ENCODE measurements at regions not wholly inside any gene's neighbourhood (a gene's known extent, or its start where the extent isn't known, plus 50 kb on each side); places are given as distances from the start of the nearest gene placed in this dataset.
A peak's percentile ranks its signal among the peaks of the same experiment; 100 is the strongest.

DNA sequence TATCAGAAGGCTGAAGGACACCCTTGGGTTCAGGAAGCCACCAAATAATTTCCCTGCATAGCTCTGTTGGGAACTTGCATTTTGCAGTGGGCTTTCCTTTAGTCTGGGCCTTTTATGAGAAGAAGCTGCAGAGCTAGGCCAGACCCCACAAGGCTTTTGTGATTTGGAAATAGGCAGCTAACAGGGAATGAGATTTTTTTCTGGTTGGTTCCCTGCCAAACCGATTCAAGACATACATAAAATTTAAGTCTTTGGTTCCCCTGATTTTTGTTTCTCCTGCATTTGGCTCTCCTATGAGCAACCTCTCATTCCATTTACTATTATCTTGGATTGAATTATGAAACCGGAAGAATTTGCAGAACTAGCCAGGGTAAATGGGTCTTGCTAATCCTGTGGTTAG lies 81.5 kb upstream of the PTCH1 start:
- Histone ChIP-seq H3K27me3 (ENCODE audit: insufficient read depth, low read length) (no peaks in the 10 kb centered on the region), H3K4me1 (ENCODE audit: insufficient read depth, low read length) (no peaks in the 10 kb centered on the region), H3K4me3 (ENCODE audit: low read length) (no peak overlapping the region), H3K9me3 (ENCODE audit: insufficient read depth, low read depth, low read length) (no peaks in the 10 kb centered on the region), H3K27ac (ENCODE audit: low read depth, low read length) (no peak overlapping the region), H3K9ac (ENCODE audit: low read depth, low read length) (no peak overlapping the region), H3K36me3 (ENCODE audit: insufficient read depth, low read length) (no peaks in the 10 kb centered on the region)
- WGBS = 79% methylated on average over 2 of the region's 2 CpGs

DNA sequence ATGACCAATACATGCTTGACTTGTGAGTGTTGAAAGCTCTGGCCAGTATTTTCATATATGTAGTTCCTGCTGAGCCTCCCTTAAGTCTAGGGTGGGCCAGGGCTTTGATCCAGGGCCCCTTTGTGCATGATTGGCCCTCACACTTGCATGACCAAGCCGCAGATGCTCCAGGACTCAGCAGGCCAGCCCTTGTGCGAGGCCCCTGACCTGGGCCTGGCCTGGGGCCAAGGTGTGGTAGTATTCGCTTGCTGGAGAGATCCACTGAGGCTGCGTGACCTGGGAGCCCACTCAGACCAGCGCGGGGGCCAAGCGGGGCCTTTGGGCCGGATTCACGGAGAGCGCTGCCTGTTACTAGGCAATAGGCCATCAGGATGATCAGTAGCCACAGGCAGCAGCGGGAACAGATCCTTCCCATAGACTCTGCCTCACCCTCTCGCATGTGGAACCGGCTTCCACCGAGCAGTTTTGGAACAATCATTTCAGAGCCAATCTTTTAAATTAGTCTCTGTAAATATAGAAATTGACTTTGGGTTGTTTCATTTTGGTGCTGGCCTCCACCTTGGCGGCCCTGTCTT lies 79.0 kb upstream of the PTCH1 start:
- Histone ChIP-seq H3K4me3 (ENCODE audit: low read length) (no peak overlapping the region), H3K36me3 (ENCODE audit: insufficient read depth, low read length) (no peaks in the 10 kb centered on the region), H3K4me1 (ENCODE audit: insufficient read depth, low read length) (no peaks in the 10 kb centered on the region), H3K27me3 (ENCODE audit: insufficient read depth, low read length) (no peaks in the 10 kb centered on the region), H3K27ac (ENCODE audit: low read depth, low read length) (no peak overlapping the region), H3K9ac (ENCODE audit: low read depth, low read length) (no peak overlapping the region), H3K9me3 (ENCODE audit: insufficient read depth, low read depth, low read length) (no peaks in the 10 kb centered on the region)
- 93% methylated on average over 15 of the region's 15 CpGs for WGBS

DNA sequence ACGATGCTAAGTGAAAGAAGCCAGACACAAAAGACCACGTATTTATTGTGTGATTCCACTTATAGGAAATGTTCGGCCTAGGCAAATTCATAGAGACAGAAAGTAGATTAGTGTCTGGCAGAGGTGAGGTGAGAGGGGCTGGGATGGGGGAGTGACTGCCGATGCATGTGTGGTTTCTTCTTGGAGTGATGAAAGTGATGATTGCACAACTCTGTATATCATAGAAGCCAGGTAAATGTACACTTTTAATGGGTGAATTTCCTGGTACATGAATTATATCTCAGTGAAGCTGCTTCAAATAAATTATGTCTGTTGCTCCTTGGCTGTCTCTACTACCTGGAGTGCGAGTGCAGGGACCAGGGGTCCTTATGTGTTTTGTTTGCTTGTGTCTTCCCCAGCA lies 76.2 kb upstream of the PTCH1 start:
- Histone ChIP-seq H3K4me1 (ENCODE audit: insufficient read depth, low read length) (no peaks in the 10 kb centered on the region), H3K27me3 (ENCODE audit: insufficient read depth, low read length) (no peaks in the 10 kb centered on the region), H3K4me3 (ENCODE audit: low read length) (no peak overlapping the region), H3K36me3 (ENCODE audit: insufficient read depth, low read length) (no peaks in the 10 kb centered on the region), H3K27ac (ENCODE audit: low read depth, low read length) (no peak overlapping the region), H3K9ac (ENCODE audit: low read depth, low read length) (no peak overlapping the region), H3K9me3 (ENCODE audit: insufficient read depth, low read depth, low read length) (no peaks in the 10 kb centered on the region)
- WGBS = 93% methylated on average over 5 of the region's 5 CpGs

DNA sequence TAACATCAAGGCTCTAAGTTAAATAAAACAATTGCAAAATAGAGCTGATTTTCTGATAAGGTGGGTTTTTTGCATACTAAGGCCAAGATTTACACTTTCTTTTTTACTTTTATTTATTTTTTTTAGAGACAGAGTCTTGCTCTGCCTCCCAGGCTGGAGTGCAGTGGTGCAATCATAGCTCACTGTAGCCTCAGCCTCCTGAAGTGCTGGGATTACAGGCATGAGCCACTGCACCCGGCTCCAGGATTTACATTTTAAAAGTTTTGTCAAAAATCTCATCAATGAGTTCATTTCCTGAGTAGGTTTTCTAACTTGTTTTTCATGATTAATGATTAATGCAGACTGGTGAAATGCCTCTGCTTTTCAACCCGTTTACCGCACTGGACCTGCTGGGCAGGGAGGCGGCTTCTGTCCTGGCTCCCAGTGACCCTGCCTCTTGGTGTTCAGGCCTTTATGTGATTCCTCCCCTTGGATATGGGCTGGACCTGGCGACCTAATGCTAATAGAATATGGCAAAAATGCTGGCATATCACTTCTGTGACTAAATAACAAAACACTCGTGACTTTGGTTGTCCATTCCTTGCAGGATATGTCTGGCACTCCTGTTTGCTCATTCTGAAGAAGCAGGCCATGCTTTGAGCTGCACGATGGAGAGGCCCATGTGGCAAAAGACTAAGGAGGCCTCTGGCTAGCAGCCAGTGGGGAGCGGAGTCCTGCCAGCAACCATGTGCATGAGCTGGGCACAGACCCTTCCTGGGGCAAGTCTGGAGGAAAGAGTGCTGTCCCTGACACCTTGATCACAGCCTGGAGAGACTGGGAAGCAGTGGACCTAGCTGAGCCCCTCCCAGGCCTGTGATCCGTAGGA lies 72.2 kb upstream of the PTCH1 start:
- no peaks in the 10 kb centered on the region for H3K9me3 ChIP-seq (ENCODE audit: insufficient read depth, low read depth, low read length)
- no peak overlapping the region for H3K9ac ChIP-seq (ENCODE audit: low read depth, low read length)
- H3K4me3 ChIP-seq (ENCODE audit: low read length) = no peak overlapping the region
- H3K4me1 ChIP-seq (ENCODE audit: insufficient read depth, low read length) = peaks cover 9% of the 10 kb centered on the region; the same call in 1 of the 2 replicates
- H3K27ac ChIP-seq (ENCODE audit: low read depth, low read length) = no peak overlapping the region
- no peaks in the 10 kb centered on the region for H3K27me3 ChIP-seq (ENCODE audit: insufficient read depth, low read length)
- 83% methylated on average over 9 of the region's 9 CpGs for WGBS
- H3K36me3 ChIP-seq (ENCODE audit: insufficient read depth, low read length) = no peaks in the 10 kb centered on the region

DNA sequence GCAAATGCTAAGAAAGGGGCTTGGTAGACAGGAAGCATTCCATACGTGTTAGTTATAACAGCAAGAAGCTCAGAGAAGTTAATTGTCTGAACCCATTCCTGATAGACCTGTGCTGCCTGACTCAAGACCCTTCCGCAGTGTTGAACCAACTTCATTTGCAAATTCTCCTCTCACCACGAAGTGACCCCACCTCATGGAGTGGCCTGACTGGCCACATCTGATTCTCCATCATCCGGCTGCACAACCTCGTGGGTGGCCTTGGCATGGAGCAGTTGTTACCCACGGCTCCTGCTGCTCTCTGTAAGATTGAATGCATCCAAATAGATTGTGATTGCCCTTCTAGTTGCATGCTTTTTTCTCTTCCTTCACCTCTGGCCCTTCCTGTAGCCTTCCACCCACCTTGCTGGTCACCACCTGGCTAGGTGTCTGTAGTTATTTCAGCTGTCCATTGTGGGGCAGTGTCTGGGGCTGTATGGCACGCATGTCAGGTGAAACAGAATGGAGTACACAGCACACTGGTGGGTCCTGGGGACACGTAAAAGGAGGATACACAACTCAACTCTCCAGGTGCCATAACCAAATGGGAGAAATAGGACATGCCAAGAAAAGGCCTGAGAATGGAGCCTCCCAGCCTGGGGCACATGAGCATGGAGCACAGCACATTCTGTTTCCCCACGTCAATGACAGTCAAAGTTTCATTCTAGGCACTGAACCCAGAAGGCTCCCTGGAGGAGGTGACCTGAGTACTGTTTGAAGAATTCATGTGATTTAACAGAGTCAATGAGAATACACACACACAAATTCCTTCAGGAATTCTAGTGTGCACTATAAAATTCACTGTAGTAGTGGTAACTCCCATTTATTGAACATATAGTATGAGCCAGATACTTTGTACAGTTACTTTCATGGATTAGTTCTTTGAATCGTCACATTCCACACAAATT lies 70.5 kb upstream of the PTCH1 start:
- no peak overlapping the region for H3K9ac ChIP-seq (ENCODE audit: low read depth, low read length)
- no peak overlapping the region for H3K4me3 ChIP-seq (ENCODE audit: low read length)
- H3K4me1 ChIP-seq (ENCODE audit: insufficient read depth, low read length) = peaks cover 14% of the 10 kb centered on the region
- H3K27me3 ChIP-seq (ENCODE audit: insufficient read depth, low read length) = no peaks in the 10 kb centered on the region
- H3K27ac ChIP-seq (ENCODE audit: low read depth, low read length) = no peak overlapping the region
- no peaks in the 10 kb centered on the region for H3K9me3 ChIP-seq (ENCODE audit: insufficient read depth, low read depth, low read length)
- no peaks in the 10 kb centered on the region for H3K36me3 ChIP-seq (ENCODE audit: insufficient read depth, low read length)
- 78% methylated on average over 9 of the region's 10 CpGs for WGBS

DNA sequence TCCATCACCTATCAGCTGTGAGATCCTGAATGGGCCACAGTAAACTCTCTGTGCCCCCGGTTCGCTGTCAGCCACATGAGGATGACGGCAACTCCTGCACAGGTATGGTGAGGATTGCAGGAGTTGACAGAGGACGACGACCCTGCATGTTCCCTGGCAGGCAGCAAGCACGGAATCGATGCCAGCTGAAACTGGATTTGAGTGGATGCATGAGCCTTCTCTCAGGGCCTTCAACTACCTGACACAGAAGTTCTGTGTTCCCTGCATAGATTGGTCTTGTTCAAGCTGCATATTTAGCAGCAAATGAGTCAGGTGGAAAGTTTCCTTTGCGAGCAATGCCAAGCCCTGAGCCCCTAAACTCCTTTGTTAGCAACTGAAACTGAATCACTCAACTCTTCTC lies 69.6 kb upstream of the PTCH1 start:
- WGBS = 89% methylated on average over 8 of the region's 8 CpGs

DNA sequence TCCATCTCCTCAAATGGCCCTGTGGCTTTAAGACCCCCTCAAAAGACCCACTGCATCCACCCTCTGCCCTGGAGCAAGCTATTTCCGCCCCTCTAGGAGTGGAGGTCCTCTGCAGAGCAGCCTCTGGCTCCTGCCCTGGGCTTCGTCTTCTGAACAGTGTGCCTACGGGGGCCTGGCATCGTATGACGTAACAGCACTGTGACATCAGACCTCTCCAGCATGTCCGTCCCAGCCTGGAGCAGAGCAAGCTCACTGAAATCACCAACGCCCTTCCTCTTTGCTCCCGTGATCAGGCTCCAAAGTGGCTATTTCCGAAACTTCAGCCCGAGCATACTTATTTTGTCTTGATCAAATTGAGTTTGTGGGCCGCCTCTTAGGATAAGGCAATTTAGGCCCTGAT lies 69.1 kb upstream of the PTCH1 start:
- H3K9ac ChIP-seq (ENCODE audit: low read depth, low read length) = no peak overlapping the region
- no peaks in the 10 kb centered on the region for H3K36me3 ChIP-seq (ENCODE audit: insufficient read depth, low read length)
- H3K27ac ChIP-seq (ENCODE audit: low read depth, low read length) = no peak overlapping the region
- peaks cover 28% of the 10 kb centered on the region for H3K4me1 ChIP-seq (ENCODE audit: insufficient read depth, low read length)
- 84% methylated on average over 11 of the region's 11 CpGs for whole genome bisulfite sequencing
- H3K4me3 ChIP-seq (ENCODE audit: low read length) = no peak overlapping the region
- H3K27me3 ChIP-seq (ENCODE audit: insufficient read depth, low read length) = no peaks in the 10 kb centered on the region
- H3K9me3 ChIP-seq (ENCODE audit: insufficient read depth, low read depth, low read length) = no peaks in the 10 kb centered on the region

More for the DNA sequence above, 69.6 kb upstream of the PTCH1 start:
- Histone ChIP-seq H3K4me1 (ENCODE audit: insufficient read depth, low read length) (peaks cover 24% of the 10 kb centered on the region), H3K27me3 (ENCODE audit: insufficient read depth, low read length) (no peaks in the 10 kb centered on the region), H3K4me3 (ENCODE audit: low read length) (no peak overlapping the region), H3K9me3 (ENCODE audit: insufficient read depth, low read depth, low read length) (no peaks in the 10 kb centered on the region), H3K36me3 (ENCODE audit: insufficient read depth, low read length) (no peaks in the 10 kb centered on the region), H3K27ac (ENCODE audit: low read depth, low read length) (no peak overlapping the region), H3K9ac (ENCODE audit: low read depth, low read length) (no peak overlapping the region)

DNA sequence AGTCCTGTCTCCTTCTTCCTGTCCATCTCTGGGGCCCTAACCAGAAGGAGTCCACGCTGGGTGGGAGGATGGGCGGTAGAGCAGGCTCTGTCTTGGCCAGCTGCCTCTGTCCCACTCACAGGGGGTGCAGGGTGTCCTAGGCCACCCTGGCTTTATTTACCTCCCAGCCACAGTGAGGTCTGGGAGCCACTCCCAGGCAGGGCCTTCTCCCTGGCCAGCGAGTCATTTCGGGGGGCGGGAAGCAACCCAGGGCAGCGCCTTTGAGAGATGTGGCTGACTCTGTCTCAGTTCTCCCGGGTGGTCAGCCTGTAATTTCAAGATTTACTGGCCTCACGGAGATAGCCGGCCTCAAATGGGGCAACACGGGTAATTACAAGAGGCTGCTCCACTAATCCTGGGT lies 67.4 kb upstream of the PTCH1 start:
- Histone ChIP-seq H3K27me3 (ENCODE audit: insufficient read depth, low read length) (no peaks in the 10 kb centered on the region), H3K9ac (ENCODE audit: low read depth, low read length) (no peak overlapping the region), H3K27ac (ENCODE audit: low read depth, low read length) (0 out of 2 replicates have a peak overlapping the region, but pooled peaks have one; percentile 6), H3K9me3 (ENCODE audit: insufficient read depth, low read depth, low read length) (no peaks in the 10 kb centered on the region), H3K36me3 (ENCODE audit: insufficient read depth, low read length) (no peaks in the 10 kb centered on the region), H3K4me1 (ENCODE audit: insufficient read depth, low read length) (peaks cover 28% of the 10 kb centered on the region), H3K4me3 (ENCODE audit: low read length) (no peak overlapping the region)
- WGBS = 60% methylated on average over 10 of the region's 10 CpGs

DNA sequence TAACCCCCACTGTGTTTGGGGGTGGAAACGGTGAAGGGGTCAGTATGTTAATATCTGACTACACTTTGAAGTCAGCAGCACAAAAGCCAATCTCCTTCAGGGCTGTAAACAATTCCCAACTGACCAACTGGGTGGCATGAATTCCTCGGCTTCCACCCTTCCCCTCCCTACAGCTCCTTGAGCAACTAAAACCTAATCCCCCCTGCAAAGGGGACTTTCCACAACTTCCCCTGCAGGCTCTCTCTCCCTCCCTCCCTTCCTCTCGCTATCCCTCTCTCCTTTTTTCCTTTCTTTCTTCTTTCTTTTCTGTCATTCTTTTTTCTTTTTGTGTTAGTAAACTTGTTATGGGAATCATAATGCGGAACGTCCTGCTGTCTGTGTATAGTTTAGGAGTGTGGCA lies 65.1 kb upstream of the PTCH1 start:
- peaks cover 28% of the 10 kb centered on the region for H3K4me1 ChIP-seq (ENCODE audit: insufficient read depth, low read length)
- no peaks in the 10 kb centered on the region for H3K27me3 ChIP-seq (ENCODE audit: insufficient read depth, low read length)
- no peak overlapping the region for H3K9ac ChIP-seq (ENCODE audit: low read depth, low read length)
- H3K27ac ChIP-seq (ENCODE audit: low read depth, low read length) = no peak overlapping the region; the same call in 1 of the 2 replicates
- H3K4me3 ChIP-seq (ENCODE audit: low read length) = peak overlapping the region; percentile 17; the same call in 1 of the 2 replicates
- WGBS = 28% methylated on average over 4 of the region's 5 CpGs
- no peaks in the 10 kb centered on the region for H3K36me3 ChIP-seq (ENCODE audit: insufficient read depth, low read length)
- no peaks in the 10 kb centered on the region for H3K9me3 ChIP-seq (ENCODE audit: insufficient read depth, low read depth, low read length)

DNA sequence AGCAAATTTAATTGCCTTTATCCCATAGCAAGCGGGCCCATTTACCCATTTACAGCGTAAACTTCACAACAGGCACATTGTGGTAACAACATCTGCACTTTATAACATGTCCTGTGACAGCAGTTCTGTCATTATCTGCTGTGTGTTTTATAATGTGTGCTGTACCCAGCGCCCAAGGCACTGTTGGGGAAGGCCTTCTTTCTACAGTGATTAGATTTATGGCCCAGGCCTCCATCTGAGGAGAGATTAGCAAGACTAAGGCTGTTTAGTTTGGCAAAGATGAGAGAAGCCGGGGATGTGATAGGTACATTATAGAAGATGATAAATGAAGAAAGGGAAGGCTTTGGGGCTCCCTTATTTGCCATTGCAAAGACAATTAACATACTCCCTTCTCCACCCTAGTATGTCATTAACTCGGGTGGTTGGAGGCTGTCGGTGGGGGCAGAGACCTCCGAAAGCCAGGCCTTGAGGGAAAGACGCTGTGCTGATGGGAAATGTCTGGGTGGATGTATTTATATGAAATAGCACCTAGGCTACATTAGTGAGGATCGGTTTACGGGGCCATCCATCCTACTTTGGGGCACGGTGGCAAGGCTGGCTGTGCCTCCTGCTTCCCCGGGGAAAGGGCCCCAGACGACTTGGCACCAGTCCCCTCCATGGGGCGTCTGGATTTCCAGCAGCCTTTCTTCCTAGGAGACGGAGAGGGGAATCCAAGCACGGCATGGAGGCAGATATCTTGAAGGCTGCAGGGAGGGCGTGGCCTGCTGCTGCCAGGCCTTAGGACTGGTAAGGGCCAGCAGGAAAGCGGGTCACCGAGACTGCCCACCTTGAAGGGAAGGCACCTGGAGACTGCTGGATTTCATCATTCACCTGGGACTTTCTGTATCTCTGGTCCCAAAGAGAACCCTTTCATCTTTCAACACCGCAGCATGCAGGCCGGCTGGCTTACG lies 64.3 kb upstream of the PTCH1 start:
- no peak overlapping the region; the same call in 1 of the 2 replicates for H3K27ac ChIP-seq (ENCODE audit: low read depth, low read length)
- no peak overlapping the region for H3K9ac ChIP-seq (ENCODE audit: low read depth, low read length)
- no peak overlapping the region for H3K4me3 ChIP-seq (ENCODE audit: low read length)
- WGBS = 58% methylated on average over 22 of the region's 22 CpGs
- peaks cover 28% of the 10 kb centered on the region for H3K4me1 ChIP-seq (ENCODE audit: insufficient read depth, low read length)
- H3K36me3 ChIP-seq (ENCODE audit: insufficient read depth, low read length) = no peaks in the 10 kb centered on the region
- H3K27me3 ChIP-seq (ENCODE audit: insufficient read depth, low read length) = 0 out of 2 replicates have a peak, but pooled peaks cover under 1% of the 10 kb centered on the region
- no peaks in the 10 kb centered on the region for H3K9me3 ChIP-seq (ENCODE audit: insufficient read depth, low read depth, low read length)
